Peyer's patch (tissue), 4 donors: ENCODE measurements at regions not wholly inside any gene's neighbourhood (a gene's known extent, or its start where the extent isn't known, plus 50 kb on each side); places are given as distances from the start of the nearest gene placed in this dataset.

Experiments
- POLR2A ChIP-seq, 2 donors: fragments of 450-650 bp; IDR thresholded peaks; one replicate each; pipeline ENCODE4 v1.5.1; 2017; ENCODE audit warnings: antibody characterized with exemption in 2 of 2, mild to moderate bottlenecking in 2 of 2, moderate library complexity in 2 of 2
- TF ChIP-seq, protein P1 (sequence below), 6 experiments: fragments of 450-650 bp in 4 of 6; fragments of 200-600 bp in 2 of 6; sonication (generic) in 1 of 6; IDR thresholded peaks; one replicate each; pipeline ENCODE4 v1.5.1; 2017 to 2019; ENCODE audit warnings: antibody characterized with exemption in 6 of 6, mild to moderate bottlenecking in 3 of 6, moderate library complexity in 1 of 6

GRCh38 chr12:83528571-83528970 lies 841.9 kb downstream of the TMTC2 start:
- TF ChIP-seq, protein P1, sequence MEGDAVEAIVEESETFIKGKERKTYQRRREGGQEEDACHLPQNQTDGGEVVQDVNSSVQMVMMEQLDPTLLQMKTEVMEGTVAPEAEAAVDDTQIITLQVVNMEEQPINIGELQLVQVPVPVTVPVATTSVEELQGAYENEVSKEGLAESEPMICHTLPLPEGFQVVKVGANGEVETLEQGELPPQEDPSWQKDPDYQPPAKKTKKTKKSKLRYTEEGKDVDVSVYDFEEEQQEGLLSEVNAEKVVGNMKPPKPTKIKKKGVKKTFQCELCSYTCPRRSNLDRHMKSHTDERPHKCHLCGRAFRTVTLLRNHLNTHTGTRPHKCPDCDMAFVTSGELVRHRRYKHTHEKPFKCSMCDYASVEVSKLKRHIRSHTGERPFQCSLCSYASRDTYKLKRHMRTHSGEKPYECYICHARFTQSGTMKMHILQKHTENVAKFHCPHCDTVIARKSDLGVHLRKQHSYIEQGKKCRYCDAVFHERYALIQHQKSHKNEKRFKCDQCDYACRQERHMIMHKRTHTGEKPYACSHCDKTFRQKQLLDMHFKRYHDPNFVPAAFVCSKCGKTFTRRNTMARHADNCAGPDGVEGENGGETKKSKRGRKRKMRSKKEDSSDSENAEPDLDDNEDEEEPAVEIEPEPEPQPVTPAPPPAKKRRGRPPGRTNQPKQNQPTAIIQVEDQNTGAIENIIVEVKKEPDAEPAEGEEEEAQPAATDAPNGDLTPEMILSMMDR (IDR thresholded peaks at IDR 0.05): no peak
- TF ChIP-seq POLR2A (IDR thresholded peaks at IDR 0.05): no peak
